Thymus (tissue), 11 donors: ENCODE measurements at regions not wholly inside any gene's neighbourhood (a gene's known extent, or its start where the extent isn't known, plus 50 kb on each side); places are given as distances from the start of the nearest gene placed in this dataset.

Experiments
- DNase-seq, 9 donors: peaks; one replicate each; pipeline ENCODE4 v3.0.0-alpha.2; 2013; ENCODE audit warnings: low spot score in 9 of 9, low read depth in 6 of 9, missing footprints in 1 of 9
- H3K27ac ChIP-seq, 2 donors: one replicate each; pipeline ENCODE4 v1.5.1; 2013; ENCODE audit warnings: control low read depth in 1 of 2, low read depth in 1 of 2, low read length in 1 of 2, mild to moderate bottlenecking in 1 of 2, moderate library complexity in 1 of 2
- H3K27me3 ChIP-seq, 2 donors: one replicate each; pipeline ENCODE4 v1.5.1; 2013; ENCODE audit warnings: low read length in 1 of 2; ENCODE audit not compliant: control insufficient read depth in 2 of 2, insufficient read depth in 1 of 2
- H3K36me3 ChIP-seq, 2 donors: one replicate each; pipeline ENCODE4 v1.5.1; 2013; ENCODE audit warnings: low read length in 1 of 2, mild to moderate bottlenecking in 1 of 2, moderate library complexity in 1 of 2; ENCODE audit not compliant: control insufficient read depth in 2 of 2, insufficient read depth in 2 of 2
- H3K4me1 ChIP-seq, 2 donors: one replicate each; pipeline ENCODE4 v1.5.1; 2013; ENCODE audit warnings: low read length in 2 of 2; ENCODE audit not compliant: control insufficient read depth in 2 of 2, insufficient read depth in 2 of 2
- H3K4me3 ChIP-seq, 2 donors: one replicate each; pipeline ENCODE4 v1.5.1; 2013; ENCODE audit warnings: low read length in 2 of 2, control low read depth in 1 of 2, mild to moderate bottlenecking in 1 of 2
- H3K9me3 ChIP-seq, 2 donors: one replicate each; pipeline ENCODE4 v1.5.1; 2013; ENCODE audit warnings: low read length in 1 of 2, mild to moderate bottlenecking in 1 of 2; ENCODE audit not compliant: control insufficient read depth in 2 of 2, insufficient read depth in 1 of 2
- WGBS: extraction: QIAGEN DNeasy Blood & Tissue Kit; methylation state at CpG from one replicate; pipeline ENCODE4 v1.1.7; 2013; 5-methylcytosine and 5-hydroxymethylcytosine counted together
- donor health status: healthy.

DNA sequence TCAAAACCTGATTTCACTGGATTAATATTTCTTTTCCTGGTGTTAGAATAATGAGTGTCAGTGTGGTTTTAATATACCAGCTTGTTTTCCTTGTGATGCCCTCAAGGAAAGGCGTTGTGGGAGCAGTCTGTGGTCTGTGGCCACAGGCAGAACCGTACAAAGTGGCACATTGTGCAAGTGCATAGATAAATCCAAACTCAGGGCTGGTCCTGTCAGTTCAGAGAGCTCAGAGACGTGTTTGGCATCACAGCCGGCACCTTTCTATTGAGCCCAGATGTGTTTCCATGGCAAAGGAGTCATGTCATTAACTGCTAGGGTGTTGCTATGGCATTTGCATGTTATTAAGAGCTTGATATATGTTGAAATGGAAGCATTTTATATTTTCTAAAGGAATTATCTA, 289.9 kb upstream of the RASGRP1 start:
- no peak for DNase-seq
- no peaks in the 10 kb centered on the region for H3K9me3 ChIP-seq
- no peaks in the 10 kb centered on the region for H3K27me3 ChIP-seq
- H3K27ac ChIP-seq, result no peak overlapping the region
- no peak overlapping the region for H3K4me3 ChIP-seq
- H3K4me1 ChIP-seq, result no peaks in the 10 kb centered on the region
- no peaks in the 10 kb centered on the region for H3K36me3 ChIP-seq
- 9% methylated on average over 4 of the region's 4 CpGs for WGBS

- no peaks in the 10 kb centered on the region for H3K36me3 ChIP-seq
- no peaks in the 10 kb centered on the region for H3K4me1 ChIP-seq
- 24% methylated on average over 1 of the region's 1 CpG for WGBS
- H3K27ac ChIP-seq, result no peak overlapping the region
- no peak overlapping the region for H3K4me3 ChIP-seq
- H3K9me3 ChIP-seq, result no peaks in the 10 kb centered on the region
- DNase-seq, result peak in 1 of 9 donors; percentile 8
- H3K27me3 ChIP-seq, result no peaks in the 10 kb centered on the region
These were observed 293.2 kb upstream of the RASGRP1 start for GRCh38 chr15:38857814-38858213.

DNA sequence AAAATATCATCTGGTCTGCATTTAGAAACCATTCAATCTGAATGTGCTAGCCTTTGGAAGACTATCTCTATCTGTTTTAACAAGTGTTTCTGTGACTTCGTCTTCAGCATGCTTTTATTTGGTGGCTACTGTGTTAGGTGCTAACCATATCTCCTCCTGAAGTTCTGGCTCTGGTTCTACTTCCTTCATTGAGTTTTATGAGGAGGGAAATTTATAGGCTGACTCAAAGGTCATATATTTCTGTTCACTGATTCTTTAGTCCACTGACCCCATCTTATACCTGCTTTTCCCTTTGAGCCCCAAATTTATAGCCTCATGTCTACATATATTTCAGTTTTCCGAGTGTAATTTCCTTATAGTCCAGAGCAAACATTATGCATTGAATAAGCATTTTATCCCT, 295.0 kb upstream of the RASGRP1 start:
- 98% methylated on average over 2 of the region's 2 CpGs for WGBS
- Histone ChIP-seq H3K4me1 (no peaks in the 10 kb centered on the region), H3K27me3 (no peaks in the 10 kb centered on the region), H3K4me3 (no peak overlapping the region), H3K27ac (no peak overlapping the region), H3K9me3 (no peaks in the 10 kb centered on the region), H3K36me3 (no peaks in the 10 kb centered on the region)
- DNase-seq, result no peak

DNA sequence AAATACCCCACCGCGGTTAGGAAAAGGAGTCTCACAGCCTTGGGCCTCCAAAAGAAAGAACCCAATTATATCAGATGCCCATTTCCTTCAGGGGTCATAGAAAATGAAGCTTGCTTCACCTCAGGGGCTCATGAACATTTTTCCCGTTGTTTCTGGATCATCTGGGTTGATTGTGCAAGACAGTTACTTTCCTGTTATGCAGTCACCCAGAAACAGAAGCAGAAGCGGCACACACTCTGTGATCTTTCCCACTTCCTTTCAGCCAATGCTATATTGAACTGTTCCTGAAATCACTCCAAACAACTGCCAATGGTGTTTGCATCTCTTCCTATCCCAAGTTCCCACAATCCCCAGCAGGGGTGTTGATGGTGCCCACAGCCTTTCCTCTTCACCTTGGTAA, 295.6 kb upstream of the RASGRP1 start:
- H3K36me3 ChIP-seq, result no peaks in the 10 kb centered on the region
- H3K27me3 ChIP-seq, result no peaks in the 10 kb centered on the region
- 53% methylated on average over 4 of the region's 4 CpGs for WGBS
- no peaks in the 10 kb centered on the region for H3K4me1 ChIP-seq
- H3K9me3 ChIP-seq, result no peaks in the 10 kb centered on the region
- DNase-seq, result no peak
- no peak overlapping the region for H3K27ac ChIP-seq
- H3K4me3 ChIP-seq, result no peak overlapping the region

GRCh38 chr15:38860674-38861073, 296.1 kb upstream of the RASGRP1 start:
- Histone ChIP-seq H3K36me3 (no peaks in the 10 kb centered on the region), H3K4me1 (no peaks in the 10 kb centered on the region), H3K4me3 (no peak overlapping the region), H3K27ac (no peak overlapping the region), H3K9me3 (no peaks in the 10 kb centered on the region), H3K27me3 (no peaks in the 10 kb centered on the region)
- DNase-seq, result no peak

DNA sequence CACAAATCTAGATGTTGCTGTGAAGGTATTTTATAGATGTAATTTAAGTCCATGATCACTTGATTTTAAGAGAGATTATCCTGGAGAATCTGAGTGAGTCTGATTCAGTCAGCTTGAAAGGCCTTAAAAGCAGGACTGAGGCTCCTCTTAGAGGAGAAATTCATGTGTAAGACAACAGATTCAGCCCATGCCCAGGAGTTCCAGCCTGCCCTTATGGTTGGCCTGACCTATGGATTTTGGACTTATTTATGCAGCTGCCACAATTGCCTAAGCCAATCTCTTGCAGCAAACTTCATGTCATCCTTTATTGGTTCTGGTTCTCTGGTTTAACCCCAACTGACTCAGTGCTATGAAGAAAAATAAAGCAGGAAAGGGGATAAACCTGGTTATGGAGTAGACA, 296.5 kb upstream of the RASGRP1 start:
- Histone ChIP-seq H3K4me3 (no peak overlapping the region), H3K36me3 (no peaks in the 10 kb centered on the region), H3K27ac (no peak overlapping the region), H3K27me3 (no peaks in the 10 kb centered on the region), H3K4me1 (no peaks in the 10 kb centered on the region), H3K9me3 (no peaks in the 10 kb centered on the region)
- no peak for DNase-seq

DNA sequence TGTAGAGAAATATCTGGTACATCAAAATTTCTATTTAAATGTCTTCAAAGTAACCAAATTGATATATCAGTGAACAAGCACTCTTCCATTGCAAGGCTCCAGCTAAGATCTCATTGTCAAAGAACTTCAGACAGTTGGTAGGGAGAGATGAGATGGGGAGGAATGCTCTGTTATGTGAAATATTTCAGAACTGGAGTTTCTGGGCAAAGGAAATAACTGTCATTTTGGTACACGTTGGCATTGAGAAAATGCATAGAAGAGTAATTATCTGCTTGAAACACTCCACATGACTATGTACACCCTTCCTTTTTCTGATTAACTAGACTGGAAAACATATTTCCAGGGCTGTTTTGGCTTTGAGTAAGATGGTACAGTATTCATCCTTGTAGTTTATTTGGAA, 297.5 kb upstream of the RASGRP1 start:
- Histone ChIP-seq H3K27me3 (no peaks in the 10 kb centered on the region), H3K9me3 (no peaks in the 10 kb centered on the region), H3K4me3 (no peak overlapping the region), H3K36me3 (no peaks in the 10 kb centered on the region), H3K4me1 (no peaks in the 10 kb centered on the region), H3K27ac (no peak overlapping the region)
- WGBS, result 74% methylated on average over 1 of the region's 1 CpG
- DNase-seq, result no peak

GRCh38 chr15:38863381-38863780, 298.8 kb upstream of the RASGRP1 start:
- Histone ChIP-seq H3K9me3 (no peaks in the 10 kb centered on the region), H3K4me1 (no peaks in the 10 kb centered on the region), H3K36me3 (no peaks in the 10 kb centered on the region), H3K4me3 (no peak overlapping the region), H3K27ac (no peak overlapping the region), H3K27me3 (no peaks in the 10 kb centered on the region)
- no peak for DNase-seq
- 94% methylated on average over 4 of the region's 4 CpGs for WGBS

- Histone ChIP-seq H3K9me3 (no peaks in the 10 kb centered on the region), H3K4me1 (no peaks in the 10 kb centered on the region), H3K27me3 (no peaks in the 10 kb centered on the region), H3K27ac (no peak overlapping the region), H3K4me3 (no peak overlapping the region), H3K36me3 (no peaks in the 10 kb centered on the region)
- no peak for DNase-seq
- 92% methylated on average over 3 of the region's 3 CpGs for WGBS
These were observed 299.5 kb upstream of the RASGRP1 start for GRCh38 chr15:38864122-38864521.
